Stomach (tissue), 8 donors: ENCODE measurements at regions not wholly inside any gene's neighbourhood (a gene's known extent, or its start where the extent isn't known, plus 50 kb on each side); places are given as distances from the start of the nearest gene placed in this dataset.

ENCODE experiments used
- DNase-seq, 2 donors: peaks; one replicate each; pipeline versions ENCODE4 v3.0.0 to v3.0.0-alpha.2; 2013 to 2019
- H3K27ac ChIP-seq, 5 donors: fragments of 200-600 bp in 4 of 5; sonication (generic) in 4 of 5; one replicate each; pipeline ENCODE4 v1.5.1; 2013 to 2019; ENCODE audit warnings: mild to moderate bottlenecking in 1 of 5, moderate library complexity in 1 of 5
- H3K27me3 ChIP-seq, 3 donors: fragments of 200-600 bp; sonication (generic); one replicate each; pipeline ENCODE4 v1.5.1; 2017 to 2019; ENCODE audit warnings: mixed run types in 1 of 3
- H3K36me3 ChIP-seq, 4 donors: fragments of 200-600 bp; sonication (generic); 1 replicate in 3 of 4; 2 replicates in 1 of 4; pipeline ENCODE4 v1.5.1; 2016 to 2019
- H3K4me1 ChIP-seq, 4 donors: fragments of 200-600 bp; sonication (generic); one replicate each; pipeline ENCODE4 v1.5.1; 2016 to 2019
- H3K4me3 ChIP-seq, 4 donors: fragments of 200-600 bp; sonication (generic) in 3 of 4; one replicate each; pipeline ENCODE4 v1.5.1; 2016 to 2019; ENCODE audit warnings: mild to moderate bottlenecking in 1 of 4
- H3K9me3 ChIP-seq, 4 donors: fragments of 200-600 bp; sonication (generic); one replicate each; pipeline ENCODE4 v1.5.1; 2016 to 2019
- CTCF ChIP-seq, 7 experiments: fragments of 450-650 bp in 4 of 7; fragments of 200-600 bp in 3 of 7; sonication (generic) in 3 of 7; IDR thresholded peaks; one replicate each; pipeline ENCODE4 v1.5.1; 2016 to 2019; ENCODE audit warnings: antibody characterized with exemption in 7 of 7, control low read depth in 2 of 7, mild to moderate bottlenecking in 1 of 7
- EP300 ChIP-seq: sonication (generic); formaldehyde crosslinking; IDR thresholded peaks from one replicate; pipeline ENCODE4 v1.6.1; 2017; ENCODE audit warnings: antibody characterized with exemption
- POLR2A ChIP-seq, 4 donors: fragments of 450-650 bp; IDR thresholded peaks; one replicate each; pipeline ENCODE4 v1.6.1; 2016; ENCODE audit warnings: antibody characterized with exemption in 4 of 4, control low read depth in 2 of 4, mild to moderate bottlenecking in 1 of 4, moderate library complexity in 1 of 4
- POLR2AphosphoS5 ChIP-seq, 3 donors: sonication (generic); formaldehyde crosslinking; IDR thresholded peaks; one replicate each; pipeline ENCODE4 v1.6.1; 2016; ENCODE audit warnings: antibody characterized with exemption in 3 of 3
- WGBS, 5 donors: extraction: QIAGEN DNeasy Blood & Tissue Kit in 3 of 5; methylation state at CpG; one replicate each; pipeline versions ENCODE4 v1.1.5 to v1.1.7; 2013 to 2018; 5-methylcytosine and 5-hydroxymethylcytosine counted together
- intact Hi-C: fragments of 100-400 bp; cut with DNase I; formaldehyde crosslinking; loops from one replicate; pipeline ENCODE4 v1.15.1; 2023; ENCODE audit warnings: low total_unique reads
- small RNA-seq, 4 donors: library from RNA; depleted of rRNA; stranded (forward); fragments of <200 nt; gene quantifications; one replicate each; pipeline ENCODE3, GENCODE V24; 2016
- donor health status: healthy with polysubstance abuse.
- donor health status: Bipolar disorder and iron deficiency.
- donor health status: healthy.

- WGBS, 5 donors: 58 to 82% (median 65%) methylated on average over 5 to 9 of the region's 9 CpGs
- intact Hi-C loops: no loop called here
Measured at GRCh38 chr15:31975830-31976229, 54.5 kb upstream of the CHRNA7 start.

GRCh38 chr15:31977138-31977537 lies 53.2 kb upstream of the CHRNA7 start:
- Histone ChIP-seq H3K27ac (no peak overlapping the region), H3K27me3 (peaks cover 0 to 39% (median 6%) of the 10 kb centered on the region in 3 donors), H3K36me3 (no peaks in the 10 kb centered on the region), H3K9me3 (no peaks in the 10 kb centered on the region), H3K4me1 (peaks cover 5 to 25% (median 11%) of the 10 kb centered on the region in 4 donors), H3K4me3 (no peak overlapping the region)
- intact Hi-C loops: no loop called here
- no peak for DNase-seq
- WGBS, 5 donors: 50 to 72% (median 63%) methylated on average over 3 to 8 of the region's 8 CpGs
- TF ChIP-seq EP300: no peak
- no peak for TF ChIP-seq POLR2A (IDR thresholded peaks at IDR 0.05)
- no peak for TF ChIP-seq CTCF (IDR thresholded peaks at IDR 0.05)
- no peak for TF ChIP-seq POLR2AphosphoS5 (IDR thresholded peaks at IDR 0.05)

More at GRCh38 chr15:31975830-31976229, 54.5 kb upstream of the CHRNA7 start:
- Histone ChIP-seq H3K27ac (no peak overlapping the region), H3K4me1 (peaks cover 5 to 25% (median 11%) of the 10 kb centered on the region in 4 donors), H3K36me3 (no peaks in the 10 kb centered on the region), H3K4me3 (no peak overlapping the region), H3K9me3 (no peaks in the 10 kb centered on the region), H3K27me3 (peaks cover 0 to 39% (median 6%) of the 10 kb centered on the region in 3 donors)
- TF ChIP-seq EP300: no peak
- TF ChIP-seq POLR2A (IDR thresholded peaks at IDR 0.05): no peak
- TF ChIP-seq CTCF (IDR thresholded peaks at IDR 0.05): no peak
- TF ChIP-seq POLR2AphosphoS5 (IDR thresholded peaks at IDR 0.05): no peak
- DNase-seq: peak in 1 of 2 donors; percentile 28

GRCh38 chr15:31977812-31978661 lies 52.3 kb upstream of the CHRNA7 start:
- Histone ChIP-seq H3K4me3 (no peak overlapping the region), H3K36me3 (no peaks in the 10 kb centered on the region), H3K27ac (no peak overlapping the region), H3K27me3 (peaks cover 0 to 39% (median 6%) of the 10 kb centered on the region in 3 donors), H3K4me1 (peaks cover 5 to 25% (median 11%) of the 10 kb centered on the region in 4 donors), H3K9me3 (no peaks in the 10 kb centered on the region)
- WGBS, 5 donors: 24 to 33% (median 26%) methylated on average over 18 to 22 of the region's 22 CpGs
- intact Hi-C loops: no loop called here
- TF ChIP-seq CTCF (IDR thresholded peaks at IDR 0.05): peak in 5 of 7 experiments; percentile 62 to 86 (median 78)
- TF ChIP-seq EP300: no peak
- TF ChIP-seq POLR2A (IDR thresholded peaks at IDR 0.05): no peak
- no peak for TF ChIP-seq POLR2AphosphoS5 (IDR thresholded peaks at IDR 0.05)
- DNase-seq: peak; percentile 73 to 84

Small RNAs in the stretch of these regions (small RNA-seq; reads per million reads assigned to genes)
- gene AC026951.2 (0 reads per million in 4 donors), gene RF00425 (0 reads per million in 4 donors)
